GM21528 (cell line): ENCODE measurements at regions not wholly inside any gene's neighbourhood (a gene's known extent, or its start where the extent isn't known, plus 50 kb on each side); places are given as distances from the start of the nearest gene placed in this dataset.
A peak's percentile ranks its signal among the peaks of the same experiment; 100 is the strongest.
"Not testable (repeated sequence)": the region's sequence is repeated elsewhere in the genome, so short reads cannot be mapped to it uniquely, and the experiment has no call there.

Experiments
- ATAC-seq: cut with Tn5 transposase; IDR thresholded peaks from one replicate; pipeline ENCODE4 v1.9.1; 2021; ENCODE audit warnings: mild to moderate bottlenecking, moderate library complexity; ENCODE audit not compliant: unreplicated experiment, low FRiP score

GRCh38 chr5:153939101-153939500 lies 99.6 kb downstream of the FAM114A2 start:
- no peak for ATAC-seq

GRCh38 chr5:153938191-153938842 lies 100.4 kb downstream of the FAM114A2 start:
- no peak for ATAC-seq

GRCh38 chr5:153937661-153938060 lies 101.0 kb downstream of the FAM114A2 start:
- no peak for ATAC-seq

- ATAC-seq, result not testable (repeated sequence)
Measured at GRCh38 chr5:153935151-153935550, 103.6 kb downstream of the FAM114A2 start.

- ATAC-seq, result no peak
Measured at GRCh38 chr5:153926201-153926600, 112.5 kb downstream of the FAM114A2 start.

GRCh38 chr5:153919161-153919560 lies 119.5 kb downstream of the FAM114A2 start:
- no peak for ATAC-seq

GRCh38 chr5:153907170-153907775 lies 131.4 kb downstream of the FAM114A2 start:
- ATAC-seq, result no peak

- ATAC-seq, result no peak
Measured at GRCh38 chr5:153905219-153905618, 133.5 kb downstream of the FAM114A2 start.

GRCh38 chr5:153903321-153903720 lies 135.4 kb downstream of the FAM114A2 start:
- ATAC-seq, result no peak

GRCh38 chr5:153902016-153902415 lies 136.7 kb downstream of the FAM114A2 start:
- no peak for ATAC-seq

- no peak for ATAC-seq
Measured at GRCh38 chr5:153901449-153901848, 137.3 kb downstream of the FAM114A2 start.

- ATAC-seq, result no peak
Measured at GRCh38 chr5:153900703-153901395, 137.9 kb downstream of the FAM114A2 start.

- ATAC-seq, result no peak
Measured at GRCh38 chr5:153899746-153900145, 139.0 kb downstream of the FAM114A2 start.

- ATAC-seq, result peak; percentile 99
Measured at GRCh38 chr5:153896701-153897100, 142.0 kb downstream of the FAM114A2 start.

GRCh38 chr5:153896117-153896516 lies 142.6 kb downstream of the FAM114A2 start:
- ATAC-seq, result no peak

GRCh38 chr5:153895266-153895665 lies 143.4 kb downstream of the FAM114A2 start:
- no peak for ATAC-seq

GRCh38 chr5:153893817-153894216 lies 144.9 kb downstream of the FAM114A2 start:
- ATAC-seq, result no peak

- ATAC-seq, result peak; percentile 74
Measured at GRCh38 chr5:153891394-153891793, 147.3 kb downstream of the FAM114A2 start.

- no peak for ATAC-seq
Measured at GRCh38 chr5:153888781-153889180, 149.9 kb downstream of the FAM114A2 start.

GRCh38 chr5:153885141-153885540 lies 153.6 kb downstream of the FAM114A2 start:
- ATAC-seq, result no peak

- ATAC-seq, result no peak
Measured at GRCh38 chr5:153884612-153884957, 154.1 kb downstream of the FAM114A2 start.
